ENCODE measurements at regions not wholly inside any gene's neighbourhood (a gene's known extent, or its start where the extent isn't known, plus 50 kb on each side); places are given as distances from the start of the nearest gene placed in this dataset.

- DNase-seq, result no peak
These were observed 128.5 kb upstream of the GALNT2 start for GRCh38 chr1:229938551-229938950.

- no peak for DNase-seq
These were observed 126.4 kb upstream of the GALNT2 start for GRCh38 chr1:229940684-229941083.

- no peak for DNase-seq
These were observed 125.9 kb upstream of the GALNT2 start for GRCh38 chr1:229941160-229941559.

- DNase-seq, result no peak
These were observed 125.2 kb upstream of the GALNT2 start for GRCh38 chr1:229941831-229942230.

- DNase-seq, result no peak
These were observed 124.5 kb upstream of the GALNT2 start for GRCh38 chr1:229942501-229942900.

GRCh38 chr1:229943148-229943714 is 123.8 kb upstream of the GALNT2 start:
- no peak for DNase-seq

- no peak for DNase-seq
These were observed 122.9 kb upstream of the GALNT2 start for GRCh38 chr1:229943988-229944743.

- DNase-seq, result no peak
These were observed 121.2 kb upstream of the GALNT2 start for GRCh38 chr1:229945795-229946194.

- no peak for DNase-seq
These were observed 119.1 kb upstream of the GALNT2 start for GRCh38 chr1:229947968-229948367.

- no peak for DNase-seq
These were observed 118.6 kb upstream of the GALNT2 start for GRCh38 chr1:229948438-229948837.

- DNase-seq, result no peak
These were observed 117.5 kb upstream of the GALNT2 start for GRCh38 chr1:229949500-229949899.

GRCh38 chr1:229950020-229950419 is 117.0 kb upstream of the GALNT2 start:
- no peak for DNase-seq

- no peak for DNase-seq
These were observed 116.1 kb upstream of the GALNT2 start for GRCh38 chr1:229950908-229951307.

GRCh38 chr1:229951856-229952534 is 115.0 kb upstream of the GALNT2 start:
- no peak for DNase-seq

- DNase-seq, result no peak
These were observed 114.1 kb upstream of the GALNT2 start for GRCh38 chr1:229952670-229953520.

- DNase-seq, result no peak
These were observed 113.2 kb upstream of the GALNT2 start for GRCh38 chr1:229953736-229954326.

- DNase-seq, result no peak
These were observed 102.8 kb upstream of the GALNT2 start for GRCh38 chr1:229964281-229964680.

GRCh38 chr1:229970714-229971113 is 96.3 kb upstream of the GALNT2 start:
- DNase-seq, result no peak

- no peak for DNase-seq
These were observed 95.9 kb upstream of the GALNT2 start for GRCh38 chr1:229971141-229971540.

GRCh38 chr1:229972600-229973296 is 94.3 kb upstream of the GALNT2 start:
- DNase-seq, result no peak

GRCh38 chr1:229973297-229973612 is 93.8 kb upstream of the GALNT2 start:
- DNase-seq, result no peak

GRCh38 chr1:229975047-229975446 is 92.0 kb upstream of the GALNT2 start:
- no peak for DNase-seq

All from T1000 (cell line).